Right atrium auricular region (tissue), 2 donors: ENCODE measurements at regions not wholly inside any gene's neighbourhood (a gene's known extent, or its start where the extent isn't known, plus 50 kb on each side); places are given as distances from the start of the nearest gene placed in this dataset.
A peak's percentile ranks its signal among the peaks of the same experiment; 100 is the strongest.

ENCODE experiments used
- DNase-seq: peaks from one replicate; pipeline ENCODE4 v3.0.0-alpha.2; 2019; ENCODE audit warnings: low spot score
- H3K27ac ChIP-seq, 2 donors: fragments of 200-600 bp; sonication (generic); 1 replicate in 1 of 2; 2 replicates in 1 of 2; pipeline ENCODE4 v1.5.1; 2016 to 2019
- H3K27me3 ChIP-seq, 2 donors: fragments of 200-600 bp; sonication (generic); one replicate each; pipeline versions ENCODE4 v1.5.1 to v1.6.0; 2017 to 2019
- H3K36me3 ChIP-seq: fragments of 200-600 bp; sonication (generic); one replicate; pipeline ENCODE4 v1.5.1; 2016
- H3K4me1 ChIP-seq, 2 donors: fragments of 200-600 bp; sonication (generic); one replicate each; pipeline versions ENCODE4 v1.5.1 to v1.6.0; 2017 to 2019
- H3K4me3 ChIP-seq, 2 donors: fragments of 200-600 bp; sonication (generic); 1 replicate in 1 of 2; 2 replicates in 1 of 2; pipeline ENCODE4 v1.5.1; 2017 to 2019; ENCODE audit warnings: mild to moderate bottlenecking in 1 of 2, moderate library complexity in 1 of 2
- H3K9me3 ChIP-seq, 2 donors: fragments of 200-600 bp; sonication (generic); one replicate each; pipeline ENCODE4 v1.5.1; 2019
- CTCF ChIP-seq, 2 donors: fragments of 200-600 bp; sonication (generic); IDR thresholded peaks; one replicate each; pipeline ENCODE4 v1.5.1; 2019; ENCODE audit warnings: antibody characterized with exemption in 2 of 2

- no peak for TF ChIP-seq CTCF (IDR thresholded peaks at IDR 0.05)
- DNase-seq = no peak
- no peaks in the 10 kb centered on the region for H3K9me3 ChIP-seq
- H3K27me3 ChIP-seq = no peaks in the 10 kb centered on the region
- H3K36me3 ChIP-seq = no peaks in the 10 kb centered on the region
- H3K4me1 ChIP-seq = no peaks in the 10 kb centered on the region
- no peak overlapping the region for H3K27ac ChIP-seq
- no peak overlapping the region for H3K4me3 ChIP-seq
Observed at GRCh38 chr9:99457981-99458380, 235.9 kb downstream of the SEC61B start.

GRCh38 chr9:99459919-99460318 lies 237.8 kb downstream of the SEC61B start:
- TF ChIP-seq CTCF (IDR thresholded peaks at IDR 0.05) = no peak
- no peaks in the 10 kb centered on the region for H3K36me3 ChIP-seq
- no peak overlapping the region for H3K4me3 ChIP-seq
- peaks cover 0 to 5% of the 10 kb centered on the region in 2 donors for H3K4me1 ChIP-seq
- no peak overlapping the region for H3K27ac ChIP-seq
- H3K27me3 ChIP-seq = no peaks in the 10 kb centered on the region
- DNase-seq = no peak
- no peaks in the 10 kb centered on the region for H3K9me3 ChIP-seq

- Histone ChIP-seq H3K4me1 (peaks cover 0 to 14% of the 10 kb centered on the region in 2 donors), H3K27ac (no peak overlapping the region), H3K9me3 (no peaks in the 10 kb centered on the region), H3K27me3 (no peaks in the 10 kb centered on the region), H3K4me3 (no peak overlapping the region), H3K36me3 (no peaks in the 10 kb centered on the region)
- TF ChIP-seq CTCF (IDR thresholded peaks at IDR 0.05) = no peak
- DNase-seq = no peak
Observed at GRCh38 chr9:99463131-99463530, 241.0 kb downstream of the SEC61B start.

- no peak for DNase-seq
- H3K4me1 ChIP-seq = peaks cover 0 to 14% of the 10 kb centered on the region in 2 donors
- no peak for TF ChIP-seq CTCF (IDR thresholded peaks at IDR 0.05)
- peak overlapping the region in 1 of 2 donors; percentile 44 for H3K27ac ChIP-seq
- no peak overlapping the region for H3K4me3 ChIP-seq
- no peaks in the 10 kb centered on the region for H3K9me3 ChIP-seq
- no peaks in the 10 kb centered on the region for H3K27me3 ChIP-seq
- no peaks in the 10 kb centered on the region for H3K36me3 ChIP-seq
Observed at GRCh38 chr9:99464568-99464967, 242.5 kb downstream of the SEC61B start.

GRCh38 chr9:99465231-99465907 lies 243.3 kb downstream of the SEC61B start:
- Histone ChIP-seq H3K4me3 (no peak overlapping the region), H3K9me3 (no peaks in the 10 kb centered on the region), H3K36me3 (no peaks in the 10 kb centered on the region), H3K27ac (peak overlapping the region; percentile 7 to 44), H3K27me3 (no peaks in the 10 kb centered on the region), H3K4me1 (peaks cover 0 to 14% of the 10 kb centered on the region in 2 donors)
- no peak for TF ChIP-seq CTCF (IDR thresholded peaks at IDR 0.05)
- DNase-seq = no peak

- TF ChIP-seq CTCF (IDR thresholded peaks at IDR 0.05) = no peak
- no peak for DNase-seq
Observed at GRCh38 chr9:99466104-99466503, 244.0 kb downstream of the SEC61B start.

More at GRCh38 chr9:99466104-99466503, 244.0 kb downstream of the SEC61B start:
- H3K9me3 ChIP-seq = no peaks in the 10 kb centered on the region
- H3K4me3 ChIP-seq = no peak overlapping the region
- H3K27me3 ChIP-seq = no peaks in the 10 kb centered on the region
- H3K36me3 ChIP-seq = no peaks in the 10 kb centered on the region
- peaks cover 0 to 14% of the 10 kb centered on the region in 2 donors for H3K4me1 ChIP-seq
- H3K27ac ChIP-seq = peak overlapping the region in 1 of 2 donors; percentile 44
